ENCODE measurements at regions not wholly inside any gene's neighbourhood (a gene's known extent, or its start where the extent isn't known, plus 50 kb on each side); places are given as distances from the start of the nearest gene placed in this dataset.

DNA sequence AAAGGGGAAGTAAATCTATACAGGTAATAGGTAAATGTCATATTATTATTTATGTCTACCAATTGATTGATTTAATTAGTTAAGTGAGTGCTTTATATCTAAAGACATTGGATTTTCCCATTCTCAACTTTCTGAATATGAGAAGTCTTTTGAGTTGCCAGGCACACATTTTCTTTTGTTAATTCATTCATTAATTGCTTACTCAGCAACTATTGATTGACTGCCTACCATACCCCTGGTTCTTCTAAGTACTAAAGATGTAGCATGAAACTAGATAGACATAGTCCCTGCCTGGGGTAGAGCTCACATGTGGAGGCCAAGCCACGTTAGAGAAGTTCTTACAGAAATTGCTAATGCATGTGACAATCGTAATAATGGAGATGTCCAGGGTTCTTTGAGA is 253.1 kb upstream of the LYZL1 start:
- Histone ChIP-seq H3K36me3 (no peaks in the 10 kb centered on the region), H3K4me1 (no peaks in the 10 kb centered on the region), H3K27me3 (no peaks in the 10 kb centered on the region), H3K9me3 (no peaks in the 10 kb centered on the region), H3K27ac (no peak overlapping the region), H3K4me3 (no peak overlapping the region)
- TF ChIP-seq POLR2AphosphoS5 (IDR thresholded peaks at IDR 0.05; ENCODE audit: insufficient read depth in 1 of 2, low read depth in 1 of 2) (no peak), POLR2A (IDR thresholded peaks at IDR 0.05) (no peak), CTCF (IDR thresholded peaks at IDR 0.05) (no peak)
- DNase-seq (ENCODE audit: extremely low spot score in 2 of 2) = no peak
- intact Hi-C loops (cut with DNase I) = no loop called here

DNA sequence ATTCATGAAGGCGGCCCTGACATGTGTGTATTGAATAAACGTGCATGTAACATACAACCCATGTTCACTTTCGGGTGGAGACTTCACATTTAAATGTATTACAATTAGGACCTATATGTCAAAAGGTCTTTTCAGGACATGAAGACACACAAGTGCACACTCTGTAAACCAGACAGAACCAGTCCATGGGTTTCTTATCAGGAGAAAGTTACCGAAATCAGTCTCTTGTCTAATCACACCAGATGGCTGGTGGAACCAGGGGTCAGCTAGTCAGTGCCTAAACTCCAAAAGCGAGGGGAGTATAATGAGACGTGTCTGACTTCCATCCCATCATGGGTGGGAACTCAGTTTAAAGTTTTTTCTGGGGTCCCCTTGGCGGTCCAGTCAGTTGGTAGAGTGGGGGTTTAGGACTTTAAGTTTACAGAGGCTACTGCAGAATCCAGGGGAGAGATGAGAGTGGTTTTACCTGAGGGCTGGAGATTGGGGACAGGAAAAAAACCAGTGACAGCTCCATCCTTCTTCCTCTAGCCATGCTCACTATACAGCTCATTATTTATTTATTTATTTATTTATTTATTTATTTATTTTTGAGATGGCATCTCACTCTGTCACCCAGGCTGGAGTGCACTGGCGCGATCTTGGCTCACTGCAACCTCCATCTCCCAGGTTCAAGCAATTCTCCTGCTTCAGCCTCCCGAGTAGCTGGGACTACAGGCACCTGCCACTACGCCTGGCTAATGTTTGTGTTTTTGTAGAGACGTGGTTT is 251.3 kb upstream of the LYZL1 start:
- Histone ChIP-seq H3K4me1 (no peaks in the 10 kb centered on the region), H3K36me3 (no peaks in the 10 kb centered on the region), H3K27ac (no peak overlapping the region), H3K4me3 (no peak overlapping the region), H3K9me3 (no peaks in the 10 kb centered on the region), H3K27me3 (no peaks in the 10 kb centered on the region)
- intact Hi-C loops (cut with DNase I) = no loop called here
- DNase-seq (ENCODE audit: extremely low spot score in 2 of 2) = no peak
- TF ChIP-seq CTCF (IDR thresholded peaks at IDR 0.05) = no peak
- TF ChIP-seq POLR2A (IDR thresholded peaks at IDR 0.05) = no peak
- TF ChIP-seq POLR2AphosphoS5 (IDR thresholded peaks at IDR 0.05; ENCODE audit: insufficient read depth in 1 of 2, low read depth in 1 of 2) = no peak

- TF ChIP-seq POLR2A (IDR thresholded peaks at IDR 0.05) = no peak
- TF ChIP-seq POLR2AphosphoS5 (IDR thresholded peaks at IDR 0.05; ENCODE audit: insufficient read depth in 1 of 2, low read depth in 1 of 2) = no peak
- no peak overlapping the region for H3K4me3 ChIP-seq
- no peaks in the 10 kb centered on the region for H3K36me3 ChIP-seq
- intact Hi-C loops (cut with DNase I) = no loop called here
- H3K4me1 ChIP-seq = no peaks in the 10 kb centered on the region
- H3K27me3 ChIP-seq = no peaks in the 10 kb centered on the region
- no peaks in the 10 kb centered on the region for H3K9me3 ChIP-seq
- no peak overlapping the region for H3K27ac ChIP-seq
- no peak for DNase-seq (ENCODE audit: extremely low spot score in 2 of 2)
Observed at GRCh38 chr10:29039091-29039490, 249.8 kb upstream of the LYZL1 start.

DNA sequence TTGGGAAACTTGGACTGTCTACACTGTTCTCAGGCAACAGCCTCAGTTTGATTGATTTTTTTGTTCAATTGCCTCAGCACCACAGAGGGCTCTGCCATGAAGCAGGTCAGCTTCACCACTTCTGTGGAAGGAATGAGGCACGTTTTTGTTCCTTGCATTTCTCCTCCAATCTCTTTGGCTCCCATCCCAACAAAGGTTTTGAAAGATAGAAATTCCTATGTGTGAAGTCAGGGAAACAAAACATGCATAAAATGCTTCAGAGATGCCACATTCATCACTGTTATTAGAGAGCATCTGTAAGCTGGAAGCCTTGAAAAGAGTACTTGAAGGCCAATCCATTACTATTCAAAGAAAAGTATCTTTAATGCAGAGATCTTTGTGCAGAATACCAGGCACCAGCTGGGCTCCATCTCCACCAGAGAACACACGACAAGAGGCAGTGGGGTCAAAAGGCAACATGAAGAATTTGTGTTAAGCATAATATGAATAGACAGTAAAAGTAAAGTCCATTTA is 249.1 kb upstream of the LYZL1 start:
- Histone ChIP-seq H3K36me3 (no peaks in the 10 kb centered on the region), H3K9me3 (no peaks in the 10 kb centered on the region), H3K4me3 (no peak overlapping the region), H3K27ac (no peak overlapping the region), H3K27me3 (no peaks in the 10 kb centered on the region), H3K4me1 (no peaks in the 10 kb centered on the region)
- intact Hi-C loops (cut with DNase I) = no loop called here
- DNase-seq (ENCODE audit: extremely low spot score in 2 of 2) = no peak
- TF ChIP-seq POLR2AphosphoS5 (IDR thresholded peaks at IDR 0.05; ENCODE audit: insufficient read depth in 1 of 2, low read depth in 1 of 2) (no peak), CTCF (IDR thresholded peaks at IDR 0.05) (no peak), POLR2A (IDR thresholded peaks at IDR 0.05) (no peak)

DNA sequence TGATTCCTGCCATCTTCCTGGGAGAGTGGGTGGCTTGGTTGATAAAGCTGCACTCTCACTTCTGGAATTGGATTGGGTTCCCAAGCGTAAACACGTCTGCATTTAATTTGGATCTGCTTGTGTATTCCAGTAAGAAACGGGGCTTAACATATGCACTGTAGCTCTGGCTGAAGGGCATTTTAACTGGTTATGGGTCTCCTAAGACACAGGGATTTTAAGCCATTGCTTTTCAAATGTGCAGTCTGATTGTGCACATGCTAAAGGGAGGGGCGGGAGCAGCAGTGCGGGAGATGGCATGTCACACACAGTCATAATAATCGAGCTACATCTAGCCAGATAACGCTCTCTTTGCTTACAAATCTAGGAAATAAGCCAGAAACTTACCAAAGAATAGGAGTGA is 247.3 kb upstream of the LYZL1 start:
- Histone ChIP-seq H3K27ac (no peak overlapping the region), H3K4me3 (no peak overlapping the region), H3K36me3 (no peaks in the 10 kb centered on the region), H3K9me3 (no peaks in the 10 kb centered on the region), H3K4me1 (no peaks in the 10 kb centered on the region), H3K27me3 (no peaks in the 10 kb centered on the region)
- no peak for TF ChIP-seq POLR2AphosphoS5 (IDR thresholded peaks at IDR 0.05; ENCODE audit: insufficient read depth in 1 of 2, low read depth in 1 of 2)
- TF ChIP-seq POLR2A (IDR thresholded peaks at IDR 0.05) = no peak
- no peak for TF ChIP-seq CTCF (IDR thresholded peaks at IDR 0.05)
- intact Hi-C loops (cut with DNase I) = no loop called here
- DNase-seq (ENCODE audit: extremely low spot score in 2 of 2) = no peak
